ENCODE measurements at regions not wholly inside any gene's neighbourhood (a gene's known extent, or its start where the extent isn't known, plus 50 kb on each side); places are given as distances from the start of the nearest gene placed in this dataset.

DNA sequence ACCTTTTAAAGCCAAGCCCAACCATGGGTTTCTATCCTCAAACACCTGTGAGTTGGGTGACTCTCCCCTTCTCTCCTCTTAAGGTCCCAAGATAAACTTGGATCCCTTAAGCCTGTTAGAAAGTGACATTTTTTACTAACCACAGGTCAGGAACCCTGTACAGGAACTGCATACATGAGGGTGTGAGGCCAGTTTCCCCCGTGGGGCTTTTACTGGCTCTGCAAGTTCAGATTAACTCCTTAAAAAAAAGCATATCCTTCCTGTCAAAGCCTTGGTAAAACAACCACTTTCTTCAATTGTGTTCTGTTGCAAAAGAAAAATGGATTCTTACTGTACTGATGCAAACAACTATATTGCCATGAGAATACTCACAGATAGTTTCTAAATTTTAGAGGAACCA, 2638.7 kb upstream of the PCDH20 start:
- no peak for TF ChIP-seq CBFB (CRISPR knock-in tag; IDR thresholded peaks at IDR 0.05; ENCODE audit: low read depth)
- TF ChIP-seq, protein P1, sequence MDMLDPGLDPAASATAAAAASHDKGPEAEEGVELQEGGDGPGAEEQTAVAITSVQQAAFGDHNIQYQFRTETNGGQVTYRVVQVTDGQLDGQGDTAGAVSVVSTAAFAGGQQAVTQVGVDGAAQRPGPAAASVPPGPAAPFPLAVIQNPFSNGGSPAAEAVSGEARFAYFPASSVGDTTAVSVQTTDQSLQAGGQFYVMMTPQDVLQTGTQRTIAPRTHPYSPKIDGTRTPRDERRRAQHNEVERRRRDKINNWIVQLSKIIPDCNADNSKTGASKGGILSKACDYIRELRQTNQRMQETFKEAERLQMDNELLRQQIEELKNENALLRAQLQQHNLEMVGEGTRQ (CRISPR knock-in tag; IDR thresholded peaks at IDR 0.05), result no peak
- TF ChIP-seq, protein P2, sequence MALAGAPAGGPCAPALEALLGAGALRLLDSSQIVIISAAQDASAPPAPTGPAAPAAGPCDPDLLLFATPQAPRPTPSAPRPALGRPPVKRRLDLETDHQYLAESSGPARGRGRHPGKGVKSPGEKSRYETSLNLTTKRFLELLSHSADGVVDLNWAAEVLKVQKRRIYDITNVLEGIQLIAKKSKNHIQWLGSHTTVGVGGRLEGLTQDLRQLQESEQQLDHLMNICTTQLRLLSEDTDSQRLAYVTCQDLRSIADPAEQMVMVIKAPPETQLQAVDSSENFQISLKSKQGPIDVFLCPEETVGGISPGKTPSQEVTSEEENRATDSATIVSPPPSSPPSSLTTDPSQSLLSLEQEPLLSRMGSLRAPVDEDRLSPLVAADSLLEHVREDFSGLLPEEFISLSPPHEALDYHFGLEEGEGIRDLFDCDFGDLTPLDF (CRISPR knock-in tag; IDR thresholded peaks at IDR 0.05), result no peak
- TF ChIP-seq, protein P3, sequence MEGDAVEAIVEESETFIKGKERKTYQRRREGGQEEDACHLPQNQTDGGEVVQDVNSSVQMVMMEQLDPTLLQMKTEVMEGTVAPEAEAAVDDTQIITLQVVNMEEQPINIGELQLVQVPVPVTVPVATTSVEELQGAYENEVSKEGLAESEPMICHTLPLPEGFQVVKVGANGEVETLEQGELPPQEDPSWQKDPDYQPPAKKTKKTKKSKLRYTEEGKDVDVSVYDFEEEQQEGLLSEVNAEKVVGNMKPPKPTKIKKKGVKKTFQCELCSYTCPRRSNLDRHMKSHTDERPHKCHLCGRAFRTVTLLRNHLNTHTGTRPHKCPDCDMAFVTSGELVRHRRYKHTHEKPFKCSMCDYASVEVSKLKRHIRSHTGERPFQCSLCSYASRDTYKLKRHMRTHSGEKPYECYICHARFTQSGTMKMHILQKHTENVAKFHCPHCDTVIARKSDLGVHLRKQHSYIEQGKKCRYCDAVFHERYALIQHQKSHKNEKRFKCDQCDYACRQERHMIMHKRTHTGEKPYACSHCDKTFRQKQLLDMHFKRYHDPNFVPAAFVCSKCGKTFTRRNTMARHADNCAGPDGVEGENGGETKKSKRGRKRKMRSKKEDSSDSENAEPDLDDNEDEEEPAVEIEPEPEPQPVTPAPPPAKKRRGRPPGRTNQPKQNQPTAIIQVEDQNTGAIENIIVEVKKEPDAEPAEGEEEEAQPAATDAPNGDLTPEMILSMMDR (IDR thresholded peaks at IDR 0.05), result no peak
